Esophagus squamous epithelium (tissue), 5 donors: ENCODE measurements at regions not wholly inside any gene's neighbourhood (a gene's known extent, or its start where the extent isn't known, plus 50 kb on each side); places are given as distances from the start of the nearest gene placed in this dataset.

ENCODE experiments used
- DNase-seq: peaks from one replicate; lab custom pipeline; 2025; lab: John Stamatoyannopoulos, UW
- H3K27ac ChIP-seq, 4 donors: fragments of 200-600 bp; sonication (generic); one replicate each; pipeline ENCODE4 v1.5.1; 2016 to 2019; ENCODE audit warnings: mild to moderate bottlenecking in 1 of 4
- H3K27me3 ChIP-seq, 4 donors: fragments of 200-600 bp; sonication (generic); 1 replicate in 3 of 4; 2 replicates in 1 of 4; pipeline versions ENCODE4 v1.5.1 to v1.6.0; 2017 to 2021; ENCODE audit warnings: antibody characterized with exemption in 1 of 4
- H3K36me3 ChIP-seq, 3 donors: fragments of 200-600 bp; sonication (generic); one replicate each; pipeline ENCODE4 v1.5.1; 2016 to 2019
- H3K4me1 ChIP-seq, 3 donors: fragments of 200-600 bp; sonication (generic); one replicate each; pipeline ENCODE4 v1.5.1; 2017 to 2019
- H3K4me3 ChIP-seq, 4 donors: fragments of 200-600 bp; sonication (generic); 1 replicate in 3 of 4; 2 replicates in 1 of 4; pipeline ENCODE4 v1.5.1; 2016 to 2019; ENCODE audit warnings: mild to moderate bottlenecking in 2 of 4, moderate library complexity in 1 of 4
- H3K9me3 ChIP-seq, 3 donors: fragments of 200-600 bp; sonication (generic); one replicate each; pipeline ENCODE4 v1.5.1; 2016 to 2019
- POLR2A ChIP-seq, 4 donors: fragments of 450-650 bp; IDR thresholded peaks; one replicate each; pipeline ENCODE4 v1.6.1; 2017; ENCODE audit warnings: antibody characterized with exemption in 4 of 4, mild to moderate bottlenecking in 4 of 4, moderate library complexity in 3 of 4
- WGBS, 2 donors: methylation state at CpG; one replicate each; pipeline ENCODE4 v1.1.5; 2018; 5-methylcytosine and 5-hydroxymethylcytosine counted together
- intact Hi-C: fragments of 100-400 bp; cut with DNase I; formaldehyde crosslinking; loops from one replicate; pipeline ENCODE4 v1.15.0; 2022
- TF ChIP-seq, protein P1 (sequence below), 6 experiments: fragments of 450-650 bp in 4 of 6; fragments of 200-600 bp in 2 of 6; sonication (generic) in 2 of 6; IDR thresholded peaks; one replicate each; pipeline ENCODE4 v1.5.1; 2016 to 2019; ENCODE audit warnings: antibody characterized with exemption in 6 of 6, mild to moderate bottlenecking in 4 of 6, moderate library complexity in 4 of 6
- donor health status: DM: yes; HTN: yes; CAD: no.

DNA sequence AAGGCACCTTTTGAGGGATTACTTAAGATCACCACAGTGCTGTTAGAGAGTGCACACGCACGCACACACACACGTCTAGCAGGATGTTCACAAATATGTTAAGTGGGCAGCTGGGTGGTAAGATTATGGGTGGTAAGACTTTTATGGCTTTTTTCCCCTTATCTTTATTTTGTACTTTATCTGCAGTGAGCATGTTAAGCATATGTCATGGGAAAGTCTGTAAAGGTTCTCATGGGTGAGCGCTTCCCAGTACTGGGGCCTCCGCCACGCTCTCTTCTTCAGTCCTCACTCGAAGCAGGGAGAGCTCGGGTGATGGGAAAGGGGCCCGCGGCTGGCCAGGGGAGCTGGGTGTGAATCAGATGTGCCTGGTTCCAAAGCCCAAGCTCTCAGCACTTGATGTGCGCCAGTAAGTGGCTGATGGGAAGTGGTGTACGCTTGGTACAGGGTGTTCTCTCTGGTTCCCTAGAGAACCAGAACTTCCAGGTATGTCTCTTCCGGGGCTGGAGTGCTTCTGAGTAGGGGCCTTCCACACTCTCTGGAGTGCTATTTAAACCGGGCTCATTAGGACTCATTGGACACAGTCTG, 83.9 kb upstream of the YWHAQ start:
- Histone ChIP-seq H3K36me3 (no peaks in the 10 kb centered on the region), H3K4me3 (no peak overlapping the region), H3K9me3 (no peaks in the 10 kb centered on the region), H3K4me1 (no peaks in the 10 kb centered on the region), H3K27ac (no peak overlapping the region), H3K27me3 (no peaks in the 10 kb centered on the region)
- DNase-seq = no peak
- WGBS, 2 donors = 80 to 85% methylated on average over 13 of the region's 14 CpGs
- intact Hi-C loops = no loop called here
- no peak for TF ChIP-seq POLR2A (IDR thresholded peaks at IDR 0.05)
- TF ChIP-seq, protein P1, sequence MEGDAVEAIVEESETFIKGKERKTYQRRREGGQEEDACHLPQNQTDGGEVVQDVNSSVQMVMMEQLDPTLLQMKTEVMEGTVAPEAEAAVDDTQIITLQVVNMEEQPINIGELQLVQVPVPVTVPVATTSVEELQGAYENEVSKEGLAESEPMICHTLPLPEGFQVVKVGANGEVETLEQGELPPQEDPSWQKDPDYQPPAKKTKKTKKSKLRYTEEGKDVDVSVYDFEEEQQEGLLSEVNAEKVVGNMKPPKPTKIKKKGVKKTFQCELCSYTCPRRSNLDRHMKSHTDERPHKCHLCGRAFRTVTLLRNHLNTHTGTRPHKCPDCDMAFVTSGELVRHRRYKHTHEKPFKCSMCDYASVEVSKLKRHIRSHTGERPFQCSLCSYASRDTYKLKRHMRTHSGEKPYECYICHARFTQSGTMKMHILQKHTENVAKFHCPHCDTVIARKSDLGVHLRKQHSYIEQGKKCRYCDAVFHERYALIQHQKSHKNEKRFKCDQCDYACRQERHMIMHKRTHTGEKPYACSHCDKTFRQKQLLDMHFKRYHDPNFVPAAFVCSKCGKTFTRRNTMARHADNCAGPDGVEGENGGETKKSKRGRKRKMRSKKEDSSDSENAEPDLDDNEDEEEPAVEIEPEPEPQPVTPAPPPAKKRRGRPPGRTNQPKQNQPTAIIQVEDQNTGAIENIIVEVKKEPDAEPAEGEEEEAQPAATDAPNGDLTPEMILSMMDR (IDR thresholded peaks at IDR 0.05) = no peak

DNA sequence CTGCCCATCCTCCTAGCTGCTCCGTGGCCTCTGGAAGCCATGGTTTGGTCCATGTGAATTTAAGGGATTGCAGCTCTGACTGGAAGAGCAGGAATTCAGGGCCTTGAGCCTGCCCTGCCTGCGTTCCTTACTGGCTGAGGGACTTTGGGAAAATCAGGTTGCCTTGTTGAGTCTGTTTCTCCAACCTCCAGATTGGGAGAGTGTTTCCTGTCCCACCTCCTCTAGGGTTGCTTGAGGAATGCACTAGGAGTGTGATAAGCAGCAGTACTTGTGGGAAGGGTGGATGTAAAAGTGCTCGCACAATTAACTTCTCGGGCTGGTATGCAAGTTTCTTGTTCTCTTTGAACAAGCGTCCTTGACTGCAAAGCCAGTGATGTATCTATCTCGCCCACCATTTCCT, 84.4 kb upstream of the YWHAQ start:
- Histone ChIP-seq H3K27ac (no peak overlapping the region), H3K27me3 (no peaks in the 10 kb centered on the region), H3K9me3 (no peaks in the 10 kb centered on the region), H3K4me1 (no peaks in the 10 kb centered on the region), H3K4me3 (no peak overlapping the region), H3K36me3 (no peaks in the 10 kb centered on the region)
- WGBS, 2 donors = 83 to 87% methylated on average over 4 to 6 of the region's 6 CpGs
- intact Hi-C loops = no loop called here
- DNase-seq = no peak
- TF ChIP-seq, protein P1 (IDR thresholded peaks at IDR 0.05) = no peak
- TF ChIP-seq POLR2A (IDR thresholded peaks at IDR 0.05) = no peak

DNA sequence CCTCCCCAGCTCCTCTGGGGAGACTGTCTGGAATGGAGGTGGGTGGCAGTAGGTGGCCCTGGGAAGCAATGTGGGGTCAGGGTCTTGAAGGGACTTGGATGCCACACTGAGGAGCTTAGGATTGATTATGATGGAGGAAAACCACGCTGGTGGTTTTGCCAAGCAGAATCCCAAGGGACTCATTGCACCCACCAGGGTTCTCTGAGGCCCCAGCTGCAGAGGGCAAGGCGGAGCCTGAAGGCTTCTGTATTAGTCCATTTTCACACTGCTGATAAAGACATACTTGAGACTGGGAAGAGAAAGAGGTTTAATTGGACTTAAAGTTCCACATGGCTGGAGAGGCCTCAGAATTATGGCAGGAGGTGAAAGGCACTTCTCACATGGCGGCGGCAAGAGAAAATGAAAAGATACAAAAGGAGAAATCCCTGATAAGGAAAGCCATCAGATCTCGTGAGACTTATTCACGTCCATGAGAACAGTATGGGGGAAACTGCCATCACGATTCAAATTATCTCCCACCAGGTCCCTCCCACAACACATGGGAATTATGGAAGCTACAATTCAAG, 87.2 kb upstream of the YWHAQ start:
- 89 to 90% methylated on average over 6 to 7 of the region's 7 CpGs for WGBS, 2 donors

GRCh38 chr2:9720352-9721093, 89.7 kb upstream of the YWHAQ start:
- WGBS, 2 donors = 83 to 90% methylated on average over 6 to 9 of the region's 9 CpGs
- Histone ChIP-seq H3K4me3 (no peak overlapping the region), H3K27ac (no peak overlapping the region), H3K36me3 (no peaks in the 10 kb centered on the region), H3K27me3 (no peaks in the 10 kb centered on the region), H3K4me1 (no peaks in the 10 kb centered on the region), H3K9me3 (no peaks in the 10 kb centered on the region)
- TF ChIP-seq POLR2A (IDR thresholded peaks at IDR 0.05) = no peak
- TF ChIP-seq, protein P1 (IDR thresholded peaks at IDR 0.05) = no peak
- no peak for DNase-seq
- intact Hi-C loops = no loop called here

More for the DNA sequence above, 87.2 kb upstream of the YWHAQ start:
- DNase-seq = no peak
- Histone ChIP-seq H3K9me3 (no peaks in the 10 kb centered on the region), H3K36me3 (no peaks in the 10 kb centered on the region), H3K27me3 (no peaks in the 10 kb centered on the region), H3K4me3 (no peak overlapping the region), H3K4me1 (no peaks in the 10 kb centered on the region), H3K27ac (no peak overlapping the region)
- TF ChIP-seq POLR2A (IDR thresholded peaks at IDR 0.05) = no peak
- TF ChIP-seq, protein P1 (IDR thresholded peaks at IDR 0.05) = no peak
- intact Hi-C loops = no loop called here

- DNase-seq = no peak
- TF ChIP-seq, protein P1 (IDR thresholded peaks at IDR 0.05) = no peak
- TF ChIP-seq POLR2A (IDR thresholded peaks at IDR 0.05) = no peak
- 72 to 91% methylated on average over 7 of the region's 7 CpGs for WGBS, 2 donors
- Histone ChIP-seq H3K4me3 (no peak overlapping the region), H3K27me3 (no peaks in the 10 kb centered on the region), H3K27ac (no peak overlapping the region), H3K36me3 (no peaks in the 10 kb centered on the region), H3K9me3 (no peaks in the 10 kb centered on the region), H3K4me1 (no peaks in the 10 kb centered on the region)
- intact Hi-C loops = no loop called here
These were observed 90.5 kb upstream of the YWHAQ start for GRCh38 chr2:9721344-9721743.
